ENCODE measurements at regions not wholly inside any gene's neighbourhood (a gene's known extent, or its start where the extent isn't known, plus 50 kb on each side); places are given as distances from the start of the nearest gene placed in this dataset.

DNA sequence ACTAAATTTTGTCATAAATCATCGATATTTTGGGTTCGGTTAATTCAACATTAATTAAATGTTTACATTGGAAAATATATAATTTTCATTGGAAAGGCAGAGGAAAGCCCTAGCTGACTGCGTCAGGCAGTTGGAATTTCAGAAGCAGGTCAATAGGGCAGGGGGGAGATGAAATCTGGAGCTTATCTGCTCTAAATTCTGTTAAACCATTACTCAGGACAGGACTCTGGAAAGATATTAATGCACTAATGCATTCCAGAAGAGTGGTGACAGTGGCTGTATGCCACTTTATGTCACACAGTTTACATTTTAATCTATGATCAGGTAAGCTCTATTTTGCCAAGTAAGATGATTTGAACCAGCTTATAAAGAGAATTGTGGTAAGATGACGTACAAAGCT, 153.0 kb upstream of the B3GALT2 start:
- DNase-seq = no peak

DNA sequence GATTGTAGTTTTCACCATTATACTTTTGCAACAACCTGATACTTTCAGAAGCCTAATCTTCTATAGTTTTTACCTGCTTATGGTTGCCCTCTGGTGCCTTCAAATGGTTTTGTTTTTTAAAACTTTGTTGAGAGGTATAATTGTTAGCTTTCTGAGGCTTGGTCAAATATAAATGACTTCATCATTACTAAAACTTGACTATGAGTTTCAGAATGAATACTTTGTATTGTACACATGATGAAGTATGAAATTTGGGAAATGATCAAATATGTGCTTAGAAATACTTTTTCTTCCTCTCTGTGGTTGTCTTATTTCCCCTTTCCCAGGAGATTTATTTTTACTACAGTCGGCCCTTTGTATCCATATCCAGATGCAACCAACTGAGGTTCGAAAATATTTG, 151.8 kb upstream of the B3GALT2 start:
- no peak for DNase-seq

DNA sequence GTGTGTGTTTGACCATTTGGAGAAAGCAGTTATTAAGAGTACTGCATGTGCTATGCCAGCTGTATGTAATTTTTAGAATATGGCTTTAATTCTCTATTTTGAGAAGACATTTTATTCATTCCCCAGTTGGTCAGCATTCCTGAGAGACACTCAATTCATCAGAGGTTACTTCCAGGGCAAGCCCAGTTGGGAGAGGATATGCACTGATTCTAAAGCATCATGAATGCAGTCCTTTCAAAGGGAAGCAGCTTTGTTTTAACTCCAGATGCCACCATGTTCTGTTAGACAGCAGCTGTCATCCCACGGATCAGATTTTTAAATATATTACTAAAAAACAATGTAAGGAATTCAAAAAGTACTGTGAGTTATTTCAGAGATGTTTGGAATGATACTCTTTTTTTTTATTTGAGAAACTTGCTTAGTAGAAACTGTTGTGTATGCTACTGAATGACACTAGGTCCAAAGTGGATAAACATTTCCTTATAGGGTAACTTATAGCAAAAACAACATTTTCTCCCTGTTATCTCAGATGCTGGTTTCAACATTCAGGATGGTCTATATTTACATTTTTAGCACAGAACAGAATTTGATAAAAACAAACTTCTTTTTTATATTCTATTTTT, 149.5 kb upstream of the B3GALT2 start:
- DNase-seq = no peak

DNA sequence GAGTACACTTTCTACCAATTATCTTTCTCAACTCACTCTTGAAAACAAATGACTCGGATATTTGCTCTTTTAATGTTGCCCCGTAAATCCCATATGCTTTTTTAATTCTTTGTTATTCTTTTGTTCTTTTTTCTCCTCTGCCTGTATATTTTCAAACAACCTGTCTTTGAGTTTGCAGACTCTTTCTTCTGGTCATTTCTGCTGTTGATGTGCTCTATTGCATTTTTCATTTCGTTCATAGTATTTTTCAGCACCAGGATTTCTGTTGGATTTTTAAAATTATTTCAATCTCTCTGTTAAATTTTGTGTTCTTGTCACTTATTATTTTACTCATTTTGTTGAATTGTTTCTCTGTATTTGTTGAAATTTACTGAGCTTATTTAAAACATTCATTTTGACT, 146.8 kb upstream of the B3GALT2 start:
- no peak for DNase-seq

DNA sequence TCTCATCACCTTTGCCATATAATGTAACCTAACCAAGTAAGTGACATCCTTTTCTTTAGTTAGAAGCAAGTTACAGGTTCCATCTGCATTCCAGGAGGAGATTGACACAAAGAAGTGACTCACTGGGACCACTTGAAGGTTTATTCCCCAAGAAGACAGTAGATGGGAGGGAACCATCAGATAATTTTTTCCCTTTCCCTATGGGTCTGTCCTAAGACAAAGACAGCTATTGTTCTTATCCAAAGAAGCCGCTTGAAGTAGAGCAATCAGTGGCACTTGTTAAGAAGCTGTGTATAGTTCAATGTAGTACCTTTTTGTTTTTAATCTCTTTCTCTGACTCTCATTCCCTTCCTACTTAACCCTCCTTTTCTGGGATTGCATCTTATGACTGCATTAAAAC, 139.9 kb upstream of the B3GALT2 start:
- DNase-seq = no peak

DNA sequence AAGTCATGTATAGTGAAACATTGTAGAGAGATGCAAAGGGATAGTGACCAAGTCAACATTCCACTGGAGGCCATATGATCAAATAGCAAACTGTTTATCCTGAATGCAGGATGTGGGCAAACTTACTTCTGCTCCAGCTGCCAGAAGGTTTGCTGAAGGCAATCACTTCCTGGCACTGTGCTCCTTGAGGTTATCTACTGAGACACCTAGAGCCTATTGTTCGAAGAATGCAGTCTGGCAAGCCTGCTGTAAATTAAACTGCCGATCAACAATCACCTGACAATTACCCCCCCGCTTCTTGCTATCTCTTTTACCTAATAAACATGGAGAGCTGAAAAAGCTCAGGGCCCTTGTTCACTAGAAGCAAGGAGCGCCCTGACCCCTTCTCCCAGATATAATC, 139.4 kb upstream of the B3GALT2 start:
- no peak for DNase-seq

DNA sequence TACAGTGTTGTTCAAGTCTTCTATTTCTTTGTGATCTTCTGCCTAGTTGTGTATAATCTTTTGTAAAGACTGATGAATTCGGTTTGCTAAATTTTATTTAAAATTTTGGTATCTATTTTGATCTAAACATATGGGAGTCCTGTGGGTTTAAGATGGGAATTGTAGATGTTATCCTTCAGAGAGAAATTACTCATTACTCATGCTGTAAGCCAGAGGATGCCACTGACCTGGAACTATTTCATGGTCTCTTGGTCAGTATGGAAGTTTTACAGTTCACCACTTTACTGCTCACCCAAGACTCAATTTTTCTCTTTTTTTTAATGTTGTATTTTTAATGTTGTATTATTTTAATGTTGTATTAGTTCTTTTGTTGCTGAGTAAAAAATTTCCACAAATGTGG, 138.6 kb upstream of the B3GALT2 start:
- DNase-seq = no peak

DNA sequence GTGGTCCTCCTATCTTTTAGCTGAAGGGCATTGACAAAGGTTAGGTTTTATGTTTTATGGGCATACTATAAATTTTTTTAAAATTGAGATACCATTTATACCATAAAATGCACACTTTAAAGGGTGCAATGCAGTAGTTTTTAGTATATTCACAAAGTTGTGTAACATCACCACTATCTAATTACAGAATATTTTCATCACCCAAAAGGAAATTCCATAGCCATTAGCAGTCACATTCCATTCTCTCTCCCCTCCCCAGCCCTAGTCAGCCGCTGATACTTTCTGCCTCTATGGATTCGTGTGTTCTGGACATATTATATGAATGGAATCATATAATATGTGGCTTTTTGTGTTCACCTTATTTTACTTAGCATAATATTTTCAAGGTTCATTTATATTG, 135.8 kb upstream of the B3GALT2 start:
- DNase-seq = no peak

DNA sequence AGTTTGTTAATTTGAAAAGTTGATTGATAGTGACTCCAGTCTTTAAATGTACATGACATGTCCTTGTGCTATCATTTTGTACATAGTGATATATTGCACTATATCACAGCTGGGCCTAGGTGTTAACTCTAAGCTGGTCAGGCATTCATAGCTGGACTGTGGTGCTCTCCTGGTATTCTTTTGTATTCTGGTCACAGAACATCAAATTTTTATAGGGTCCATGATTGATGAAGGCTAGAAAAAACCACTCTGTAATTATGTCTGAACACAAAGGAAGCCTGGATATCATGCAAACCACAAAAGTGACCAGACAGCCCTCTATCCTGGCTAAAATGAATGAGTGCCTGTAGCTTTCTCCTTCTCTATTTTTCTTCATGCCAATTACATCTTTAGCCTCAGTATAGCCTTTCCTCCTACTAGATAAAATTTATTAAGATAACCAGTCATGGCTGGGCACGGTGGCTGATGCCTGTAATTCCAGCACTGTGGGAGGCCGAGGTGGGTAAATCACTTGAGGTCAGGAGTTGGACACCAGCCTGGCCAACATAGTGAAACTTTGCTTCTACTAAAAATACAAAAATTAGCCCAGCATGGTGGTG, 134.9 kb upstream of the B3GALT2 start:
- DNase-seq = no peak

DNA sequence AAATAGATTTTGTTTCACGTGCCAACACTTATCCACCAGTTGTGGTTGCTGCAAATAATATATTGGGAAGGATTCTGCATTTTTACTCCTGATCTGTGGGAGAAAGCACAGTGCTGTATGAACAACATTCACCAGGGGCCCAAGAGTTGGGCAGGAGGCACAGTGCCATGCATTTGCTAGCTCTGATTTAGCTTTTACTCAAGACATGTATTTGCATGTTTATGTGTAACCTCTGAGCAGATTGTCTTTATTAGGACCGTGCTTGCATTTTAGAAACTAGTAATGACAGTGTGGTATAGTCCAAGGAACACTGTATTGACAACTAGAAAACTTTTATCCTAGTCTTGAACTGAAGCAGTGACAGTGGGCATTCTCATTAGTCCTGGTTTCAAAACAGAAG, 133.9 kb upstream of the B3GALT2 start:
- DNase-seq = no peak

DNA sequence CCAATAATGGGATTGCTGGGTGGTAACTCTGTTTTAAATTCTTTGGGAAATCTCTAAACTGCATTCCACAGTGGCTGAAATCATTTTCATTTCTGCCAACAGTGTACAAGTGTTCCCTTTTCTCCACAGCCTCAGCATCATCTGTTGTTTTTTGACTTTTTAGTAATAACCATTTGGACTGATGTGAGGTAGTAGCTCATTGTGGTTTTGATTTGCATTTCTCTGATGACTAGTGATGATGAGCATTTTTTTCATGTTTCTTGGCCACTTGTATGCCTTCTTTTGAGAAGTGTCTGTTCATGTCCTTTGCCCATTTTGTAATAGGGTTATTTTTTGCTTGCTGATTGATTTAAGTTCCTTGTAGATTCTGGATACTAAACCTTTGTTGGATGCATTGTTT, 131.9 kb upstream of the B3GALT2 start:
- no peak for DNase-seq

DNA sequence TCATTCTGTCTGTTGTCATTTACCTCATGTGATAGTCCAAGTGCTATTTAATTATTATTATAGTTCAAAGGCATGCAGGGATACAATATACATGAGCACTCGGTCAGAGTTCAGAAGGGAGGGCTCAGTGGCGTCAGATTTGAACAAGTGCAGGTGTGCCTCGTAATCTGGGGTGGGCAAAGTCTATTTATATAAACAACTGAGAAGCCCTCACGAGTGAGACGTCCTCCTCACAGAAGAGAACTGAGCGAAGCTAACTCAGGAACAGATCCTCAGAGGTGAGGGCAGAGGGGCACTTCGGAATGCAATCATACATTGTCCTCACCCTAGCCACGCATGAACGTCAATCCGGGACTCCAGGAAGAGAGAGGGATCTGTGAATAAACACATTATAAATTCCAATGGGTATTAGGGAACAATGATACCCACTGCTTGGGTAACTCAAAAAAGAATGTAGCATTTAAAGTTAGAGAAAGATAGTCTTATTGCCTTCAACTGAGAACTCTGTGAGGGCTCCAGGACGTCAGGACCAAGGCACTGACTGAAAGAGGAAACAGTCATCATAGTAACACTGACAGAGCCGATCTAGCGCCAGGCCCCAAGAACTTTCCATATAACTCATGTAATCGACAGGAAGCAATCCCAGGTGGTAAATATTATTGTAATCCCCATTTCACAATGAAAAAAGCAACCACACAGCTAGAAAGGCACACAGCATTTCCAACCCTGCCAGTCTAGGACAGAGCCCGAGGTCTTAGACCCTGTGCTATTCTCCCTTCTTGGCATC, 127.1 kb upstream of the B3GALT2 start:
- DNase-seq = no peak

DNA sequence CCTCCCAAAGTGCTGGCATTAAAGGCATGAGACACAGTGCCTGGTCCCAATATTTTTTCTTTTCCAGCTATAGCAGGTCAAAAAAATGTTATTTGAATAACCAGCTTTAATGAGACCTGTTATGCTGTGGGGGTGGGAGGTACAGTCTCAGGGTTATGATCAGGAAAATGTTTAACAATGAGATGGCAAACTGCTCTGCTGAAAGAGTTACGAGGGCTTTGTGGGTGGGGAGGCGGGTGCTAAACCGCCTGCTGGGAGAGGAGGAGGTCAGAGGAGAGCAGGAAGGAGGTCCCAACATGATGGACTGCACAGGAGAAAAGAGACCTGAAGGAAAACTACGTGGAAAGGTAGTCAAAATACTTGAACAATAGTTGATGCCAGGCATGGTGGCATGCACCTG, 126.0 kb upstream of the B3GALT2 start:
- no peak for DNase-seq

DNA sequence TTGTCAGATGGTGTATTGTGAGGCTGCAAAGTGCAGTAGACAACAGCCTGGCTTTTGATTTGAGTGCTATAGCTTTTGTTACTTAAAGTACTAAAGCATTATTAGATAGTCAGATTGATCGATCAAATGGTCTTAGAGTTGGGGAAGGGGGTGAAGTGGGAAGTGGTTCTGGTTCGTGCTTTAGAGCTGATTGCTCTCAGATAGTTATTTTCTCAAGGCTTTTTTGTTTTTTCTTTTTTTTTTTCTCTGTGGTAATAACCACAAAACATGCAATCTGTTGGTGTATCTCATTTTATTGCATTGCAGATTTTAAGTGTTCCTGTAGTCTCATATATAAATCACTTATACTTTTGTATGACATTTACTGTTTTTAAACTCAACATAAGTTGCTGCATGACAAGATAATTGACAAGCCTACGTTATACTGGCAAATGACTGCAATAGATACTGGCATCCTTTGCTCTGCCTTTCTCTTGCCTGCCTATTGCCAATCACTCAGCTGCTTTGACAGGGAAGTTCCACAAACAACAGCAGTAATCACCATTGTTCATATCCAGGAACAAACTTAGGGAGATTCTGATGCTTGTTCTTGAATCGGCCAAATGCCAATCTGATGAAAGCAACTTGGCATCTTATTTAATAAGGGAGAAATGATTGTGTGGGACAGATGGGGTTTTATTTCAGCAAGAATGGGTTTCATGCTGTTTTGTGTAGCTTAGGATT, 125.0 kb upstream of the B3GALT2 start:
- DNase-seq = no peak

DNA sequence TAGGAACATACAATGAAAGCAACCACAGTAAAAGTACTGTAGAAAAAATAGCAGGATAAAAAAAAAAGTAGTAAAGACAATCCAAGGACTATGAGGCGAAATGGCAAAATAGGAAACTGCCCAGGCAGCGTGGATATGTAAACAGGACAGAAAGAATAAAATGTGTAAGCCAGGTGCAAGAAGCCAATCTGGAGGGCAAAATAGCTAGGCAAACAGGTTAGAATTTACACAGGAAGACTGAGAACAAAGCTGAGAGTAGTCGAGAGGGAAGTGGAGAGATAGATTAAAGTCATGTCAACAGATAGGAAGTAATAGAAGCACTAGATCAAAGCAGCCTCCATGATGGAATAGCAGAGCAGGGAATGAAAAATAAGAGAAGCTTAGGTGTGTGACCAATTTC, 124.2 kb upstream of the B3GALT2 start:
- no peak for DNase-seq

DNA sequence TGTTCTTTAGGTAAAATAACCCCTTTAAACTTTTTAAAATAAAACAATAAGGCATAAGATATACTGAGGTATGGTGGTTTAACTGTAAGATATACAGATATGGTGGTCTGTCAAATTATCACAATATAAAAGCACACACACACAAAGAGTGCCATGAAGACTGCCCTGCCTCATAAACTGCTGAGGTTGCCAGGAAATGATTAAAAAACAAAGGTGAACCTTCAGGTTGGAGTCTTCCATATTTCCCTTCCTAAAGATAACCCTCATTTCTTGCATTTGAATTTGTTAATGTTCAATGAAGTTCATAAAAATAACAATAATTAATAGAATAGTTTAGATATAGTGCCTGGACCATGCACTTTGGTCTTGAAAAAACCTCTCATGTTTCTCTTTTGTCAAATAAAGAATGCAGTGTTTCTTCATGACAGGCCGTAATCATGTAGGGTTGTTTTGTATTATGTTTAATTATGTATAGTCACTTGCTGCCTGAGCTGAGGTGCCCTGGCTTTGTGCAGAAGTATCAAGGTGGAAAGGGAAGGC, 123.6 kb upstream of the B3GALT2 start:
- no peak for DNase-seq

DNA sequence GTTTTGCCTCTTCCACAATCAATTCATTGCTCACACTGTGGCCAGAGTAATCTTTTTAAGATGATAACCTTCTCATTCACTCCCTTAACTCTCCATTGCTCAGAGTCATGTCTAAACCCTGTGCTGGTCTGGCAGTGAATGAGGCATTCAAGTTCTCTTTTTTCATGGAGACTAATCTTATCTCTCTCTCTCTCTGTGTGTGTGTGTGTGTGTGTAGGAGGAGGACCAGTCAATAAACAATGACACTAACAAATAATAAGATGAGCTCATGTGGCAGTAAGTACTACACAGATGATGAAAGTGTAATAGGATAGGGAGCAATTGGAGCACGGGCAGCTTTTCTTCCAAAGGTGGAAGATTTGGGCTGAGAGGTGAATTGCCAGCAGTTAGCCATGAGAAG, 122.0 kb upstream of the B3GALT2 start:
- DNase-seq = no peak

DNA sequence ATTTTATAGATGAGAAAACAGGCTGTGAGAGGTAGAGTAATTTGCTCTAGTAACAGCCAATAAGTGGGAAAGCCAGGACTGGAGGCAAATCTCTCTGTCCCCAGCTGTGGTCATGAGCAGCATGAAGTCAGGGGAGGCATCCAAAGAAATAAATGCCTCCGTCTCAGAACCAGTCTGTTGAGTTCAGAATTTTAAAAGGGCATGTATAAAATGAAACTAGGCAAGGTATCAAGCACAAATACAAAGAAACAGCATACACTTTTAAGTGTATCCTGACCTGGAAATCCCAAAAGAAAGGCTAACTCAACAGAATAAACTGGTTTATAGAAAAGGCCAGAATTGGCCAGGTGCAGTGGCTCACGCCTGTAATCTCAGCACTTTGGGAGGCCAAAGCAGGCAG, 120.0 kb upstream of the B3GALT2 start:
- DNase-seq = no peak

Measured in activated naive CD4-positive, alpha-beta T cell treated with anti-CD3 and anti-CD28 coated beads, Interleukin-2, amount 50 U/mL, for 16 hours (primary cell).